Anterior cingulate cortex (tissue), 58 donors: ENCODE measurements at regions not wholly inside any gene's neighbourhood (a gene's known extent, or its start where the extent isn't known, plus 50 kb on each side); places are given as distances from the start of the nearest gene placed in this dataset.

Experiments used
- DNase-seq, 58 donors: peaks; one replicate each; lab custom pipeline; 2025; lab: John Stamatoyannopoulos, UW

DNA sequence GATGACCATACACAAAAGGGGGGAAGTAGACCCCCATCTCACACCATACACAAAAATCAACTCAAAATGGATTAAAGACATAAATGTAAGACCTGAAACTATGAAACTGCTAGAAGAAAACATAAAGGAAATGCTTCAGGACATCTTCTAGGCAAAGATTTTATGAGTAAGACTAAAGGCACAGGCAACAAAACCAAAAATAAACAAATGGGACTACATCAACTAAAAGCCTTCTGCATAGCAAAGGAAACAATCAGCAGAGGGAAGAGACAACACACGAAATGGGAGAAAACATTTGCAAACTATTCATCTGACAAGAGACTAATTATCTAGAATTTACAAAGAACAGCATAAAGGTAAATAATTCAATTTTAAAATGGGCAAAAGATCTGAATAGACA is 152.1 kb downstream of the AXIN2 start:
- no peak for DNase-seq

DNA sequence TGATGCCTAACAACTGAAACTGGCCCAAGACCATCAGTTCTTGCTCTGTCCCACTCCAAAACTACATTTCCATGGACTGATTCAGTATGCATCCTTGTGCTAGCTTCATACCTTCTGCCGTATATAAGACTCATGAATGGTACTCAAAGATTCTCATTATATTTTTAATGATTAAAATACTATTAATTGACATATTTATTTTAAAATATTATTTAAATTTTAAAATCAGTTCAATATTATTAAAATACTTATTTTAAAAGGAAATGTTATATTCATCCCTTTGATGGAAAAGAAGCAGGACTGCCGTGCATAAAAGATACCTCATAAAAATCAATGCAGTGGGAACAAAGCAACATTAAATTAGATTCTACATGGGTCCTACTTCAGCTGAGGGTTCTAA is 153.4 kb downstream of the AXIN2 start:
- no peak for DNase-seq

DNA sequence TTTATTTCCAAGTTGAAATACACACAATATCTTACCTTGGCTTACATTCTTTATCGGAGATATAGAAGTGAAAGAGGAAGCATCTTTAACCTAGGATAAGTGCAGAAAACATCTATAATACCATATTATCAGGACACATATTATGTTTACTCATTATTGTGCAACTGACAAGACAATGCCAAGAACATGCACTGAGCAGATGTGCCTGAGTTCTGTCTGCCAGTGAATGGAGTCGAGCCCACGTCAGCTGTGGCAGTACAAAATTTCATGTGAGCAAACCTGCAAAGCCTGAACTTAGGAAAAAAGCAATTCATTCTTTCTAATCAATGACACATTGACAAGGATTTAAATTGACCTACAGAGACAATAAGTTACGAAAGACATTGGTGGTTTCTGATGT is 154.4 kb downstream of the AXIN2 start:
- no peak for DNase-seq

GRCh38 chr17:65406552-65406951 is 154.9 kb downstream of the AXIN2 start:
- DNase-seq, result no peak

DNA sequence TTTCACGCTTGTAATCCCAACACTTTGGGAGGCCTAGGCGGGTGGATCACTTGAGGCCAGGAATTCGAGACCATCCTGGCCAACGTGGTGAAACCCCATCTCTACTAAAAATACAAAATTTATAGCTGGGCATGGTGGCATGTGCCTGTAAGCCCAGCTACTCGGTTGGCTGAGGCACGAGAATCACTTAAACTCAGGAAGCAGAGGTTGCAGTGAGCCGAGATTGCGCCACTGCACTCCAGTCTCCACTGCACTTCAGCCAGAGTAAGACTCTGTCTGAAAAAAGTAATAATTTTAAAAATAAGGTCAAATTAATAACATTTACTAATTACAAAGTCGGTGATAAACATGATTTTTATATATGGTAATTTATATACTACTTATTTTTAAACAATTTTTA is 155.9 kb downstream of the AXIN2 start:
- DNase-seq, result no peak

DNA sequence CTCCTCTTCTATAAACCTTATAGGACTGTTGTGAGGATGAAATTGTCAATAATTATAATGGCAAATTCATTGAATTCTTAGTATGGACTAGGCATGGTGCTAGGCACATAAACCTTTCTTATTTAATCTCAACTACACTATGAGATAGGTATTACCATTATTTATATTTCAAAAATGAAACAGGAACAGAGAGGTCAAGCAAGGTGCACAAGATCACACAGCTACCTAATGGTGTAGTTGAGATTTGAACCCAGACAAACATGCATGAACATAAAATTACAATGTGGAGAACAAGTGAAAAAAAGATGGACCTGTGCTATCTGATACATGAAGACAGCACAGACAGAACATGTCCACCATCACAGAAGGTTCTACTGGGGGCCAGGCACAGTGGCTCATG is 156.7 kb downstream of the AXIN2 start:
- DNase-seq, result no peak

GRCh38 chr17:65403626-65404025 is 157.8 kb downstream of the AXIN2 start:
- no peak for DNase-seq

DNA sequence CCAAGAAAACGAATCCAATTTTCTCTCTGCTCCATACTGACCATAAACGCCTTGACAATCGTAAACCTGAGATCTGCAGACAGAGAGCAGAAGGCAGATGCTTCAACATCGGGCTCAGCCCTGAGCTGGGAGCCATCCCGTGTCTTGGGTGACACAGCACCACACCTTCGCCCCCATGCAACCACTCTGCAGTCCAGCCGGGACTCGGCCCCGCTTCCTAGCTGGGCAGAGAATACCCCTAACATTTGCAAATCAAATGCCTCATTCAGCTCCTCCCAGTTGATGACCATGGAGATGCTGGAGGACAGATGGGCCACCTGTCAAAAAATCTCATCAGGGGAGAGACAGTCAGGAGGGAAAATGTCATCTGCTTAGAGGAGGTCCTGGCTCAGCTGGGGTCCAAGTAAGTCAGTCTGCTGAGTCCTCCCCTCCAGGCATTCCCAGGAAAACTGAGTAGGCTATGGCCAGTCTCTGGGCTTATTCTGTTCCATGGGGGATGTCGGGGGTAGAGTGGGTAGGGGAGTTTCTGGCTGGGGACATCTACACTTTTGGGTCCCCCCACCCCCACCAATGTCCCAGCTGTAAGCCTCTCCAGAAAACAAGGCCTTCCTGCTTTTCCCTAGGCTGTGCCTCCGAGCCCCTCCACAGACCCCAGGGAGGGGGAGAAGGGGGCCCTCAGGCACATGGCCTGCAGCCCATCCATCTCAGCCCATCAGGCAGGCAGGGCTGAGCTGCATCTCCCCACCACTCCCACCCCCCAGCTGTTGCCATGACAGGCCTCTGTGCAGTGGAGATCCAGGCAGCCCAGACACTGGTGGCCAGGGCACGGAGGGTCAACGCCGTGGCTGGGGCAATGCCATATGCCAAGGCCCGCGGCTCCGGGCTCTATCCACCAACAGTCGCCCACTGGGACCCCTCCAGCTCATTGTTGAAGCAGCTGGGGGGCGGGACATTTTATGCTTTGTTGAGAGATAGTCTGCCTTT is 158.6 kb downstream of the AXIN2 start:
- no peak for DNase-seq

GRCh38 chr17:65401561-65401960 is 159.9 kb downstream of the AXIN2 start:
- DNase-seq, result no peak

DNA sequence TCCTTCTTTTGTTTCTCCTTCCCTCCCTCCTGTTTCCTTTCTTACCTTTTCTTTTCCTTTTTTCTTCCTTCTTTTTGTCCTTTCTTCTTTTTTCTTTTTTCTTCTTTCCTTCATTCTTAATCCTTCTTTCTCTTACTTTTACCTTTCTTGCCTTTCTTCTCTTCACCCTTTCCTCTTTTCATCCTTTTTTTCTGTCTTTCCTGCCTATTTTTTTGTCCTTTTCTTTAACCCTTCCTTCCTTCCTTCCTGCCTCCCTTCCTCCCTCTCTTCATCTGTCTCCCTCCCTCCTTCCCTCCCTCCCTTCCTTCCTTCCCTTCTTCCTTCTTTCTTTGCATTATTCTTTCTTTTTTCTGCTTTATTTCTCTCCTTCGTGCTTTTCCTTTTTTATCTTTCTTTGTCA is 160.7 kb downstream of the AXIN2 start:
- no peak for DNase-seq

GRCh38 chr17:65398040-65398787 is 163.2 kb downstream of the AXIN2 start:
- no peak for DNase-seq

- DNase-seq, result no peak
These were observed 165.5 kb downstream of the AXIN2 start for GRCh38 chr17:65395924-65396323.

DNA sequence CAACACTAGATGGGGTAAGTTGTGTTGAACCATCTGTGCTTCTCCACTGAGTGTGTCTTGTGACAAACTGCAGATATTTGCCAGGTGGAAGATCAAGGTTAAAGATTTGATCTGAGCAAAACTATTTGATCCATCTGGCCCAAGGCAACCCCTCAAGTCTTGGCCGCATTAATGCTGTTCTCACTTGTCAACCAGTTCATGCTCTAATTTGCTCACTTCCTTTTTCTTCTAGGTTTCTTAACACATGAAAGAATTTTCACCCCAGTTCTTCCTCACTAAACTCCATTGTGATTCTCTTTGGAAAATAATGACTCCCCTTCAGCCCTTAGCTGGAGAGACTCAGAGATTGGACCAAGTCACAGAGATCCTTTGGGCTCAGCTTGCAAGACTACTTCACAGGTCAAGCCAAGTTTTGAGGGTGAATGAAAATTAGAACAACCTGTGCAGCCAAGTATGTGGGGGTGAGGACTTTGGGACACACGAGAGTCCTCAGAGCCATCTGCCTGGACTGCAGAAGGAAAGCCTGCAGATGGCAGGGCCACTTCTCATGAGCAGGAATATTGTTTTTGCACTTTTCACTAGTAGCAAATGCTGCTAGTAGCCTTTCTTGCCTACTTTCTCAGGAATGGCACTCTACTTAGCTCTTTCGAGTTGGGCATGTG is 166.5 kb downstream of the AXIN2 start:
- peak in 1 of 58 donors; percentile 4 for DNase-seq

- no peak for DNase-seq
These were observed 167.9 kb downstream of the AXIN2 start for GRCh38 chr17:65393514-65393913.

GRCh38 chr17:65389949-65390348 is 171.5 kb downstream of the AXIN2 start:
- DNase-seq, result peak in 7 of 58 donors; percentile 2 to 46 (median 7)

GRCh38 chr17:65389426-65389825 is 172.0 kb downstream of the AXIN2 start:
- no peak for DNase-seq

GRCh38 chr17:65388911-65389310 is 172.5 kb downstream of the AXIN2 start:
- no peak for DNase-seq

DNA sequence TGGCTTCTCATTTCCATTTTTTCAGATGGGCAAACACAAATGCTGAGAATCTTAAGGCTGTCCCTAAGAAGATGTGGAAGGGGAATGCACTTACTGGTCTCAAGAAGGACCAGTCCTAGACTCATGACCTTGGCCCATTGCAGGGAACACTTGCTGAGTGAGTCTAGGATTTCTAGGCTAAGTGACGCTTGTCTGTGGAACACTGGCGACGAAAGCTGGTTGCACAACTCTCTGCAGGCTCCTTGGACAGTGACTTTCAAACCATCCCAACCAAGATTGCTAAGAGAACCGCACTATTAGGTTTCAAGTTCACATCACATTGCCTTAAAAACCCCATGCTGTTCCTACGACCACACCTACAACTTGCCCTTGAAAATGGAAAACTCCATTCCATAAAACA is 174.1 kb downstream of the AXIN2 start:
- no peak for DNase-seq

DNA sequence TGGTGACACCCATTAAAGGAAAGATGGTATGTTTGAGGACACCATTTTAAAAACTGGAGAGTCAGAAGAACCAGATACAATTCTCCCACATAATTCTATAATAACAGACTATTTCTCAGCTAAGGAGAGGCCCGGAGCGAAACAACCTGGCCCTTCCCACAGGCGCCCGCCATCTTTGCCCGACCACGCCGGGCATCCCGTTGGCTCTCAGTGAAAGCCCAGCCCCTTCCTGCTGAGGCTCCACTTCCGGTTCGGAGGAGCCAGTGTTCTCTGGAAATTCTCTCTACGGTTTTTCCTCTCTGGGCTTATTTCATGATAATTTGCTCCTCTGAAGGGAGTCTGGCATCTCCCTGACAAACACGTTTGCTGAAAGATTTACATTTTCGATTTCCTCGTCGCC is 175.7 kb downstream of the AXIN2 start:
- DNase-seq, result no peak

DNA sequence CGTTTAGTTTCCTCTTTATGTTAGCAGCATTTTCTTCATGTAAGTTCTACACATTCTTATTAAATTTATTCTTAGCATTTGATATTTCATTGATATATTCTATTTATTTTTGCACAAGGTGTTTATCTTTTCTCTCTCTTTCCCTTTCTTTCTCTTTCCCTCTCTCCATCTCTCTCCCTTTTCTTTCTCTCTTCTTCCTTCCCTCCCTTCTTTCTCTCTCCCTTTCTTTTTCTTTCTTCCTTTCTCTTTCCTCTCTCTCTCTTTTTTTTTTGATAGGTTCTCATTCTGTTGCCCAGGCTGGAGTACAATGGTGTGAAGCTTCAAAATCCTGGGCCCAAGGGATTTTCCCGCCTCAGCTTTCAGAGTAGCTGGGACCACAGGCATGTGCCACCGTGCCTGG is 176.4 kb downstream of the AXIN2 start:
- DNase-seq, result no peak

GRCh38 chr17:65381152-65381551 is 180.3 kb downstream of the AXIN2 start:
- DNase-seq, result no peak
